HG02763 (cell line): ENCODE measurements at regions not wholly inside any gene's neighbourhood (a gene's known extent, or its start where the extent isn't known, plus 50 kb on each side); places are given as distances from the start of the nearest gene placed in this dataset.

Experiments used
- ATAC-seq: cut with Tn5 transposase; IDR thresholded peaks from one replicate; pipeline ENCODE4 v1.9.1; 2021; ENCODE audit warnings: mild to moderate bottlenecking, moderate library complexity; ENCODE audit not compliant: unreplicated experiment

DNA sequence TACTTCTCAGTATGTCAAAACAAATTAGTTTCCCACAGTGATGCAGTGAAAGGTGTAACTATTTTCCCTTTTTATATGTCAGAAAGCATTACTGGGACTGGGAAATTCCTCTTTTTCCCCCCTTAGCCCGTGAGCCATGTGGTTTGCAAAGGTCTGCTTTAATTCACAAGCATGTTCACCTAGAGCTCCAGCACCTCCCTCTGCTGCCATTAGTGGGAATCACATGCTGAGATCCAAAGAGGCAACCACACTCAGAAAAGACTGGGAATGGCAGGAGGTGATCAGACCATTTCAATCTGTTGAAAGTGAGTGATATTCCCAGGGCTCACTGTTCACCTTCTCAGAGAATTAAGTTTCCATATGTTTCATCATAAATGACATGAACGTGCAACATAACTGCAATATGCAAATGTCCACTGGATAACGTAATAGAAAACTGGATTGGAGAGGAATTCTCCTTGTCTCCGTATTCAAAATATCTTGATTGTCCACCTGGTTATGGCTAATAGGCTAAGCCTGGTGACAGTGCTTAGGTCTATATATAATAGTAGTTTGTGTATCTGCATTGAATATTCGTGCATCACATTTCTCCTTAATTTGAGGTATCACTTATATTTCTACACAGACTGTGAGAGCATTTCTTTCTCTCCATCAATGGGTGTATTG is 703.5 kb upstream of the WWC1 start:
- ATAC-seq = no peak

DNA sequence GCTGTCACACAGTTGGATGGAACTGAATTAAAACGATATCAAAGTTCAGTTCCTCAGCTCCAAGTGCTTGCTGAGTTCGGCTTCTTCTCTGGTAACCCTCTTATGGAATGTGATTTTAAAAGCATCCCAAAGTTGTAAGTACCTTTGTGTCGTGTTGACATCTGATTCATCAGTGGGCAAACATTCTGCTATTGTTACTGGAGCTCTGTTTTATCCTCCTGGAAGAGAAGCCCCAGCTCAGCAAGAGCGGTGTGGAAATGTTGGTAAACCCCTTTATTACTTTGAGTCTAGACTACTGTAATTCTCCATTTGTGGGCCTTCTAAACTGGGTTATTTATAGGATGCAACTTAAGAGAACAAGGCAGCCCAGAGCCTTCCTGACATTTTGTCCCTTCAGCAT is 699.3 kb upstream of the WWC1 start:
- ATAC-seq = no peak

DNA sequence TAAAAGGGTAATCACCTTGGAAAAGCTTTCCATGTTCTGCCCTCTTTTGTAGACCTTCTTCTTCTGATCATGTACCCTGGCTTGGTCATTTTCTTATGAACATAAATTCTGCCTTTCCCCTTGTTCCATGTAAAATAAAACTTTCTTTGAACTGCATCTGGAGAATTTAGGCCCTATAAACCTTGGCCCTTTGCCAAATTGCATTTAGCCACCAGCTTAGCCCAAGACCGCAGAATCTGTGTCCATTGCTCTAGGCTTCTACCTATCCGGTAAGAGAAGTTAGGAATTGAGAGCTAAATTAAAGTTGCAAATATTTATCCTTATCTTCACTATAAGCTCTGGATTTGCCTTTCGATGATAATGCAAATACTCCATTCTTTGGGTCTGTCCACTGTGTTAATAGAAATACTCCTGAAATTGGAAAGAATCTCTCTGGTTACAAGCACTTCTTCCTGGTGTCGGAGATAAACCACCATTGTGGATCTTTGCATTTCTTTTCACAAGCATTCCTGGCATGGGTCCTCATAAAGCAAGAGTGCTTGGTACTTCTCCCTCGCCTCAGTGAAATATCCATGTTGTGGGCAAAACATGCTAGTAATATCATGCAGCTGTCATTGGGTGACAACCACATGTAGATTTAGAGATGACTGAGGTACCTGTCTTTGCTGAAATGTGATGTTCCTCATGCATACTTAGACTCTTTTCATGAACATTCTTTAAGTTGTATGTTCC is 698.0 kb upstream of the WWC1 start:
- no peak for ATAC-seq

DNA sequence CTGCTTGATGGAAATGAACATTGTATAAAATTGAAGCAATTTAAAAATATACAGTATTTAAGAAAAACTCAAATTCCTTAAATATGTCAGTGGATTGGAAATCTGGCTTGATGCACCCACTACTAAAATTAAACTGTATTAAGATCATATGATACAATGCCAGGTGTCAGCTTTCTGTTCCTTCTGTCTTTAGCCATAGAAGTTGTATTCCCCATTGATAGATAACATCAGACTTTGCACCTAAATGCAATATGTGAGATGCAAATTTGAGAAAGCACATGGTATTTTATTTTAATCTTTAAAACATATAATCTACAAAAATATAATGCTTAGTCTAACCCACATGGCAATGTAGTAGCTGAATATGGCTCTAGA is 697.4 kb upstream of the WWC1 start:
- ATAC-seq = no peak

DNA sequence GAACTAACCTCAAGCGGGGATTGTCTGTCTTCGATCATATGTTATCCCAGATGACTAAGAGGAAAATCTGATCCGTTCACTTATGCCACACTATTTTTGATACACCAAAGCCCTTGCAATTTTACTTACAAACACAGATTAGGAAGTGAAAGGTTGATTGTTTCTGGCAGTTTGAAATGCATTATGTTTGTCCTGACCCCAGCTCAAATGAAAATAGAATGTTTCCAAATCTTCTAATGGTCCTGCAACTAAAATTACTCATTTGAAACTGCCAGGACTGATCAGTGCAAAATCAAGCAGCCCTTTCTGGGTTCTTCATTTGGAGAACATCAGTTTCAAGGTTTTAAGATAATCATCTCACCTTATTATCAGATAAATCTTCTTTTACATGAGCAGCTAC is 696.7 kb upstream of the WWC1 start:
- no peak for ATAC-seq

DNA sequence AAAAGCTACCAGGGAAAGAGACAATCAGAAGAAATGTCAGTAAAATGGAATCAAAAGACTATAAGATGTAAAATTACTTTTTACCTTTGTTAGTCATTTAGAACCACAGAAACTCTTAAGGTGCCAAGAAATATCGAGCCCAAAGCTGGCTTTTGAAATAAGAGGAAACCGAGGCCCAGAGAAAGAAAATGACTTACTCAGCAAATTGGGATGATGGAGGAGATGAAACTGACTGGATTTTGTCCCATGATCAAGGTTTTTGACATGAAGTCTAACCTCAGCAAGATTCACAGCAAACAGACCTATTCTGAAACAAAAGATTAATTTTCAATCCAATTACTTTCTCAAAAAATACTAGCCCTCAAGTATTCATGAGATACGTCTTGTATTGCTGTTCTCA is 696.2 kb upstream of the WWC1 start:
- ATAC-seq = no peak

DNA sequence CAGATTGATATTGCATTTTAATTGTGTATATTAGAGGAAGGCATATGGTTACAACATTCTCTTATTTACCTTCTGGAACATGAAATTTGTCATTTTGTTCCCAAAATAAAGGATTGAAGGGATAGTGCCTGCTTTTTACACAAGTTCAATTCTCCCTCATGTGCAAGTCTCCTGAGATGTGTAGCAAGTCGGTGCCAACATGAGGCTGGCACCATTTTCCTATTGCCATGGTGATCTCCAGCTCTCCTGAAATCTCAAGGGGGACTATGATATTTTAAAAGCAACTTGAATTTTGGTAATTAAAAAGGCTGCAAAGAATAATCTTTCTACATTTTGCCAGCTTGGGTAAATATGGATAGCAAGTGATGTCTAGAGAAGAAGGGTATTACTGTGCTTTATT is 693.3 kb upstream of the WWC1 start:
- no peak for ATAC-seq

DNA sequence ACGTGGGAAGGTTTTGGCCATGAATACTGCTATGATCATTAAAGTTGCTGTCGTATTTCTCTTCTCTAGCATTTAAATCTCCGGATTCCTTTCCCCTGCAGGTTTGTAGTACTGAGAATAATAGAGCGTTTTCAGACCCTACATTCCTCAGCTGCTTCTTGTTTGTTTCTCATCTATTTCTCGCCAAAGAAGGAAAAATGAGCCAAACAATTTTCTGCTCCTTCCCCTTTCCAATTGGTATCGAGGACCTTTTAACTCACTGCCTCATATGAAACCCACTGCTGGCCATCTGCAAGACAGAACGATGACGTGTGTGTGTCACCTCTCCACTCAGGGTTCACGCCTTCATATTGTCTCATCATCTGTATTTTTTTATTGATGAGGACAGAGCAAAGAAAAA is 689.4 kb upstream of the WWC1 start:
- no peak for ATAC-seq

DNA sequence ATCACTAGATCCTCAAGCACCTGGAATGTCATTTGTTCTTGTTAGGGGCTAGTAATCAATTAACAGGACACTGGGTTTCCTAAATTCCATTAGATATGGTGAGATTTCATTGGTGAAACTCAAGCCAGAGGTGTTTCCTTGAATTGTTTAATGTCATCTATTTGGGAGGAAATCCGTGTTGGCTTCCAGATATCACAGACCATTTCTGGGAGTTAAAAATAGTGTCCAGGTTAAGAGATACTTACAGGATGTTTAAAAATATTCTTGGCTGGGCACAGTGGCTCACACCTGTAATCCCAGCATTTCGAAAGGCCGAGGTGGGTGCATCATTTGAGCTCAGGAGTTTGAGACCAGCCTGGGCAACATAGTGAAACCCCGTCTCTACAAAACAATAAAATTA is 688.3 kb upstream of the WWC1 start:
- ATAC-seq = no peak

DNA sequence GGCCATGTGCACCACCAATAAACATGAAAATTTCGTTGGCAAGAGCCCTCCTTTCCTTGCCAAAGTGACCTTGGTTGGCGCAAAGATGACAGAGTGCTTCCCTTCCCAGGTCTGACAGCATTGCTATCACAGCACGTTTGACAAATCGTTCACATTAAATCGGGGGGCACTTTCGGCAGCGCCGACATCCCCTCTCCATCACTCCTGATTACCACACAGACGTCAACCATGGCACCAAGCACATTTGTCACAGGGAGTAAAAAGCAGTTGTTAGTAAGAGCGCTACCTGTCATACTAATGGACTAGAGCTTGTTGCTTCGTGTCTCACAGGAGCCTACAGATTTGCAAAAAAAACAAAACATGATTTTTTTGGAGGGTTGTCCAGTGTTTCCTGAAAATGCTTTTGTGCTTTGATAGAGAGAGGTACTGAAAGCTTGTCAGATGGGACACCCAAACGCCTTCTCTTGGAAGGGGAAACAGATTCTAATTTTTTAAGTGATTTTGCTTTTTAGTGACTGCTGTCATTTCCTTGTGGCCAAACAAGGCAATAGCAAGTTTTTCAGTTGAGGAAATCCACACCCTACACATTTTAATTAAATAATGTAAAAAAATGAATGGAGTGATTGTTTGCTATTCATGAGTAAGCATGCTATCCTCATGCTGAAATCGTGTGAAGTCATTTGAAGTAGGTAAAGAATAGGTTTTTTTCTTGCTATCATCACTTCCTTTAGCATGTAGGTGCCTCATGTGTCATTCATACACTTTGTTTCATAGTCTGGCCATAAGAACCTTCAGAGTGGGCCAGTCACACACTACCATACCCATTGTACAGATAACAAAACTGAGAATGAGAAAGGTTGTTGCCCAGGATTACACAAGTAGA is 682.8 kb upstream of the WWC1 start:
- ATAC-seq = no peak

DNA sequence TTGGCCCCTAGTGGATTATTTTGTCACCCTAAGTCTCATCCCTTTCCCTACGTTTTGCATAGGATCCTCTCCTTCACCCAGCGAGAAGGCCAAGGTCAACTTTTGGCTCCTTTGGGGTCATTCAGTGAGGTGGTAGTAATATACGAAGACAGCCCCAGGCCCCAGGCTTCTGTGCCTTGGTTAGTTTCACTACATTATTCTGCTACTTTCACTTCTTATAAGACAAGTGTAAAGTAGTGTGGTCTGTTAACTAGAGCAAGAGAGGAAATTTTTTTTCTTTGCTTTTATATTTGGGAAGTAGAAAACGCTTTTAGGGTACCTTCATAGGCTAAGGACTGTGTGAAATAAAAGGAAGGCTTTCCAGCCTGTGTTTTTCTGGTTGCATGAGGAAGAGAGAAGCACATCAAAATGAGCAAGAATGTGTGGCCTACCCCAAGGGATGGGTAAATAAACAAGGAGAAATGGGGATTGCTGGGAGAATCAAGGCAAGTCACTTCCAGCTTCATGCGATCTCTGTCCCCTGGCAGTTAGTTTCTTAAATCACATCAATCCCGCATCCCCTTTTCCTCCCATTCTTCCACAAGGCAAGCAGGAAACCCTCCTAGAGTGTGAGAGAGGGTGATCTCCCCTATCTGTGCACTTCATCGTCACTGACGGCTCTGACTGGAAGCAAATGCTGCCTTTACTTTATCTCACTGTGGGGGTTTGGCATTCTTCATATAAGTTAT is 677.0 kb upstream of the WWC1 start:
- no peak for ATAC-seq

DNA sequence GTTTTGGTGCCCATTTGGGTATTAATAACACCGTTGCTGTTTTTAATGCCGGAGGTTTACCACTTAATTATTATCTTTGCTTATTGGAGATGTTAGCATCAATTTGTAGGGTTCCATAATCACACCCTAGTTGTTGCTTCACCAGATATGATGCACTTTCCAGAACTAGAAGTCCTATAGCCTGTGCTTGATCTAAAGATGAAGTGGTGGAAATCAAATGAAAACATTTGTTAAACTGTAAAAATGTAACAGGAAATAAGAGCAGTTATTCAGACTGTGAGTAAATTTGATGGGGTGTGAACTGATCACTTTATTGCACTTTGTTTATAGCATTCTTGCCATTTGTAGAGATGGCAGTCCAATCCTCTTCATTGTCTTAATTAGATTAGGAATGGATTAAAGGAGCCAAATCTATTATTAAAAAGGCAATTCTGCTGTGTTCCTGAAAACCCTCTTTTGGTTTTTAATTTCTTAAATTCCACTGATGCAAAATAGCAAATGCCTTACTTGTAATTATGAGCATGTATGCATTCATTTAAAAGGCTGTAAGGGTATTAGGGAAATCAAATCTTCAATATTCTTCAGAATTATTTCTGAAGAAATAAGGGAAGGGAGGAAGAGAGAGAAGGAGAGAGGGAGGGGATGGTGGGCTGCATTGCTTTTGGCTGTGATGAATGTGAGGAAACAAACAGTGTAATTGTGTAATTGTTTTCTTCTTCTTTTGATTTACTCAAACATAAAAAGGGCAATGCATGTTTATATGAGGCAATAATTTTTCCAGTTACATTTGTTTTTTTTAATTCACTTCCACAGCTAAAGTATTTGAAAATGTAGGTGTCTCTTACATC is 675.2 kb upstream of the WWC1 start:
- no peak for ATAC-seq

DNA sequence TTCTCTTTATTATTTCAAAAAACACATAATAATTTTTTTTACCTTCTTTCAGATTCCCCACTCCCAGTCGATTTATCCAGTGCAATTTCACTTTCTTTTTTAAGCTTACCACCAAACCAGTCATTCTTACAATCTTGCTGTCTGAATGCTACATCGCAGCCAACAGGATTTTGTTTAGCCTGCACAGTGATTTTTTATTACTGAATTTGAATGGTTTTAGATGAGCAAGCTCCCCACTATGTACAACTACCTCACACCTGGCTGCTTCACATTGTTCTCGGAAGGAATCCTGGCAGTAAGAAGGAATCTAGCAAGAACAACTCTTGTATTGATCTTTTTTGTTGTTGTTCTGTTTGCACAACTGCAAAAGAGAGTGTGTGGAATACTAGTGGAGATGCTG is 668.1 kb upstream of the WWC1 start:
- ATAC-seq = no peak

DNA sequence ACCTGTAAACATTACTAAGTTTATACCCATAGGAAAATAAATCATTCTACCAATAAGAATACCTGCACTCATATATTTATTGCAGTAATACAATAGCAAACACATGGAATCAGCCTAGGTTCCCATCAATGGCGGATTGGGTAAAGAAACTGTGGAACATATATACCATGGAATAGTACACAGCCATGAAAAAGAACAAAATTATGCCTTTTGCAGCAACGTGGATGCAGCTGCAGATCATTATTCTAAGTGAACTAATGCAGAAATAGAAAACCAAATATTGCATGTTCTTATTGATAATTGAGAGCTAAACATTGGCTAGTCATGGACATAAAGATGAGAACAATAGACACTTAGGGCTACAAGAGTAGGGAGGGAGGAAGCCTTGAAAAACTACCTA is 667.4 kb upstream of the WWC1 start:
- ATAC-seq = no peak

DNA sequence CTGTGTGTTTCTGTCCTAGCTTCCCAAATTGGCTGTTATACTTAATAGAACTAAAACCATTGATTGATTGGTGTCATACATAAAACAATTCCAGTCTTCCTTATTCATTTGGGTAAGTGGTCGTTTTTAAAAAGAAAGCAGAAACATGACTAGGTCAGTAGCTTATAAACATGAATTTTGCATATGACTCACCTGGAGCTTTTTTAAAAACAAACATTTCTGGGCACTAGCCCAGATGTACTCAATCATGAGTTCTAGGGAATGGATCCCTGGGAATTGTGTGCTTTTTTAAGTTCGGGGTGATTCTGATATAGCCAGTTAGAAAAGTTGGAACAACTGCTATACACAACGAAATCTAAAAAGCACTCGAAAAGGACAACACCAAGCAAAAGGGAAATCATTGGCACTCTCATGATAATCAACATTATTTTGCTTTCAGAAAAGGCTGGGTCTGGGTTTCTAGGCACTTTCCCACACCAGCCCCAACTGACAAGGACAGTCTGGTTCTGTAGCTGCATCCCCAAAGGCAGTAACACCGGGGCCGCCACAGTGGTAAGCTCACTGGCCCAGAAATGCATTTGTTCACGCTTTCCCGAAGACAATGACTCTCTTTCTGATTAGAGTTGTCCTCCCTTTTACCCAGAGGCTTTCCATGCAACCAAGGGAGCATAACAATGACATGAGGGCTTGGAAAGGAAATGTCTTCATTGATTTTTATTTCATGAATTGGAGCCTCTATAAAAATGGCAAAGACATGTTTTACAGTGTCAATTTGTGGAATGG is 664.9 kb upstream of the WWC1 start:
- ATAC-seq = no peak

DNA sequence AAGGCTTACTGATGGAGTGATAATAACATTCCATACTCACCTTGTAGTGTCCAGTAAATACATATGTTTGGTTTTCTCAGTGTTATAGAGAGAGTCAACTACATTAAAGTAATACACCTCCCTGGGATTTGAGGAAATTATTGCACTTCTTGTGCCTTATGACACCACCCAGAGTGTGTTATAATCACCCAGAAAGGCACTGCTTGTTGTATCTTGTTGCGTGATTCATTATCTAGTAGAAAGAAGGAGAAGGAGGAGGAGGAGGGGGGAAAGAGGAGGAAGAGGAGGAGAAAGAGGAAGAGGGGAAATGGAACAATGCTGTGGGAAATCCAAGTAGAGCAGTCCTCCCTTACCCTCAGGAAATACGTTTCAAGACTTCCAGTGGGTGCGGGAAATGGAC is 661.8 kb upstream of the WWC1 start:
- no peak for ATAC-seq

DNA sequence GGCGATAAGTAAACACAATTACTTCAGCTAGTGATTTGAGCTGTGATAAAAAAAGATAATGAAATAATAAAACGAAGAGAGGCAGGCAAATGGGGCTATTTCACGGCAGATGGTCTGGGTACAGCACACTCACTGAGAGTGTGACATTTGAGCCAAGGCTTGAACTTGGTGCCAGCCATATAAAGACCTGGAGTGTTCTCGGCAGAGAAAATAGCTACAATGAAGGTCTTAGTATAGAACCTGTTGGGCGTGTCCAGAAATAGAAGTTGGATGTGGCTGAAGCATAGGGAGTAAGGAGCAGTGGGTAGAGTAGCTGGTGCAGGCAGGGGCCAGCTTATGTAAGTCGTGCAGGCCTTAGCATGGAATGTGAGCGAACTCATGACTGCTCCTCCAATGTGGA is 660.3 kb upstream of the WWC1 start:
- no peak for ATAC-seq

DNA sequence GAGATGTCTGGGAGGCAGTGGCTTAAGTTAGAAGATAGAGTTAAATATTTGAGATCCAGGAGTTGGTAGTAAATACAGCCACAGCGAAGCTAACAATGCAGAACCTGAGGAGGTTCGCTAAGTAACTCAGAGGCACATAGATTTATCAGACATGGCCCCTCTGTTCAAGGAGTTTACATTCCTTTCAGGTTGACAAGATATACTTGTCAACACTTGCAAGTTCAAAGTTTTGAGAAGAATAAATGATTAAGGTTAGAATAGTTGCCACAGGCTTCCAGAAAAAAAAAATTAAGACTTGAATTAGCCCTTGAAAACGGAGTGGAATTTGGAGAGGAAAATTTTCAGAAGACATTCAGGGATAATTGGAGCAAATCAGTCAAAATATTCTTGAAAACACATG is 658.3 kb upstream of the WWC1 start:
- ATAC-seq = no peak

DNA sequence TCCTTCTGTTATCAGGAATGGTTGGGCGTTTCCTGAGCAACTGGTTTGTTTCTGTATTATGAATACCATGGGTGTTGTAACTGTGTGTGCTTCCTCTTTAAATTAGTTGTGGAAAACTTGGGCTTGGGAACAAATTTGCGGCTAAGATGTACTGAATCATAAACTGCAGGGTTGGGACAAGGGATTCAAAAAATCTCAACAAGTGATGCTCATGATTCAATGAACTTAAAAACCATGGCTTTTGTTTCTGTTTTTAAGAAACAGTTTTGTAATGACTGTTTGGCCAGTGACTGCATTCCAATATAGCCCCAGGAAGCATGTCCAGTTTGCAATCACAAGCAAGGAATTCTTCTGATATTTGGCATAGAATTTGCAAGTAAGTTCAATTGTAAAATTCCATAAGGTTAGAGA is 657.5 kb upstream of the WWC1 start:
- ATAC-seq = no peak

DNA sequence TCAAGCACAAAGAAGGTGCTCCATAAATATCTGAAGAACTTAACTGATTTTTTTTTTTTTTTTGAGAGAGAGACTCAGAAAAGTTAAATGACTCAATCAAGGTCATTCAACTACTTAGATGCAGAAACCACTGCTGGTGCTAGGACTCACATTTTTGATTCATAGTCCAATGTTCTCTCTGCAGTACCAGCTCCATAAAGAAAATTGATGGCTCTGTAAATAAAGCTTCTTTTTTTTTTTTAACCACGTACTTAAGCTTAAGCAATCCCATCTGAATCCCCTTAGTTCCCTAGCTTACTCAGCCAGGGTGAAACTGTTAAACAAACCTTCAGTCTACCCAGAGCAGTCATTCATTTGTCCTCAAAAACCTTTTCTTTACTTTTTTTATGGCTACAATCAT is 657.0 kb upstream of the WWC1 start:
- ATAC-seq = no peak
